GM23248 (cell line): ENCODE measurements at regions not wholly inside any gene's neighbourhood (a gene's known extent, or its start where the extent isn't known, plus 50 kb on each side); places are given as distances from the start of the nearest gene placed in this dataset.

ENCODE experiments used
- DNase-seq: peaks from one replicate; pipeline ENCODE4 v3.0.0-alpha.2; 2015
- H2AFZ ChIP-seq: fragments of 200-600 bp; sonication (generic); 2 replicates; pipeline ENCODE4 v1.6.1; 2016; ENCODE audit warnings: antibody characterized with exemption
- H3F3A ChIP-seq: fragments of 200-600 bp; sonication (generic); 2 replicates; pipeline ENCODE4 v1.6.1; 2016; ENCODE audit warnings: mild to moderate bottlenecking, antibody characterized with exemption, mixed run types; ENCODE audit not compliant: insufficient read depth
- H3K27ac ChIP-seq: fragments of 200-600 bp; sonication (generic); 2 replicates; pipeline ENCODE4 v1.5.1; 2016; ENCODE audit warnings: mild to moderate bottlenecking
- H3K27me3 ChIP-seq: fragments of 200-600 bp; sonication (generic); replicated peaks from 2 replicates; pipeline ENCODE4 v1.6.1; 2016; ENCODE audit warnings: mild to moderate bottlenecking; ENCODE audit not compliant: insufficient read depth
- H3K36me3 ChIP-seq: fragments of 200-600 bp; sonication (generic); 2 replicates; pipeline ENCODE4 v1.6.1; 2016; ENCODE audit warnings: low read depth, mild to moderate bottlenecking
- H3K4me1 ChIP-seq: fragments of 200-600 bp; sonication (generic); 2 replicates; pipeline ENCODE4 v1.6.1; 2016; ENCODE audit warnings: mild to moderate bottlenecking; ENCODE audit not compliant: insufficient read depth
- H3K4me2 ChIP-seq: fragments of 200-600 bp; sonication (generic); one replicate; pipeline ENCODE4 v1.6.1; 2016; ENCODE audit warnings: mild to moderate bottlenecking; ENCODE audit not compliant: unreplicated experiment
- H3K4me3 ChIP-seq: fragments of 200-600 bp; sonication (generic); 2 replicates; pipeline ENCODE4 v1.5.1; 2016; ENCODE audit warnings: mild to moderate bottlenecking
- H3K79me2 ChIP-seq: fragments of 200-600 bp; sonication (generic); 2 replicates; pipeline ENCODE4 v1.6.1; 2016; ENCODE audit warnings: mild to moderate bottlenecking; ENCODE audit not compliant: insufficient read depth
- H3K9ac ChIP-seq: fragments of 200-600 bp; sonication (generic); 2 replicates; pipeline ENCODE4 v1.6.1; 2016; ENCODE audit warnings: mild to moderate bottlenecking
- H3K9me2 ChIP-seq: fragments of 200-600 bp; sonication (generic); 2 replicates; pipeline ENCODE4 v1.6.1; 2016; ENCODE audit warnings: mixed run types, mild to moderate bottlenecking, moderate library complexity; ENCODE audit not compliant: insufficient read depth
- H3K9me3 ChIP-seq: fragments of 200-600 bp; sonication (generic); one replicate; pipeline ENCODE4 v1.6.1; 2017; ENCODE audit warnings: low read depth
- H4K20me1 ChIP-seq: fragments of 200-600 bp; sonication (generic); 2 replicates; pipeline ENCODE4 v1.6.0; 2016; ENCODE audit not compliant: insufficient read depth
- EZH2 ChIP-seq: fragments of 200-600 bp; sonication (generic); IDR thresholded peaks from 2 replicates; pipeline ENCODE4 v1.6.1; 2018; ENCODE audit warnings: antibody characterized with exemption, mild to moderate bottlenecking; ENCODE audit not compliant: insufficient read depth, poor library complexity, severe bottlenecking
- EZH2phosphoT487 ChIP-seq: fragments of 200-600 bp; sonication (generic); IDR thresholded peaks from 2 replicates; pipeline ENCODE4 v1.6.1; 2018; ENCODE audit warnings: antibody characterized with exemption, moderate library complexity, mild to moderate bottlenecking, low read depth; ENCODE audit not compliant: insufficient read depth
- WGBS, 2 experiments: methylation state at CpG; one replicate each; pipeline ENCODE4 v1.1.6; 2015 to 2017; ENCODE audit warnings: low lambda C conversion rate in 2 of 2, low coverage in 1 of 2; ENCODE audit errors: missing lambda C conversion rate in 2 of 2; 5-methylcytosine and 5-hydroxymethylcytosine counted together
- in situ Hi-C: fragments of 300-500 bp; cut with MboI; formaldehyde crosslinking; loops from 2 replicates; pipeline ENCODE4 v1.15.0; 2020

GRCh38 chr7:26580711-26581110 is 283.7 kb downstream of the SKAP2 start:
- no peak overlapping the region for H2AFZ ChIP-seq
- DNase-seq, result no peak

GRCh38 chr7:26583094-26583648 is 281.2 kb downstream of the SKAP2 start:
- H3K9me3 ChIP-seq, result no peaks in the 10 kb centered on the region
- no peak overlapping the region for H2AFZ ChIP-seq
- H3K9ac ChIP-seq, result no peak overlapping the region
- H3K36me3 ChIP-seq, result no peaks in the 10 kb centered on the region
- in situ Hi-C loops, result no loop called here
- 55 to 57% methylated on average over 4 of the region's 4 CpGs for WGBS, 2 experiments
- no peak overlapping the region for H3K4me3 ChIP-seq
- no peaks in the 10 kb centered on the region for H3K9me2 ChIP-seq
- DNase-seq, result no peak
- no peaks in the 10 kb centered on the region for H3K79me2 ChIP-seq
- H3K4me2 ChIP-seq, result no peak overlapping the region
- H3F3A ChIP-seq, result no peaks in the 10 kb centered on the region
- no peaks in the 10 kb centered on the region for H4K20me1 ChIP-seq
- H3K4me1 ChIP-seq, result no peaks in the 10 kb centered on the region
- no peaks in the 10 kb centered on the region for H3K27me3 ChIP-seq
- TF ChIP-seq EZH2 (no peak), EZH2phosphoT487 (no peak)
- H3K27ac ChIP-seq, result no peak overlapping the region

More at GRCh38 chr7:26580711-26581110, 283.7 kb downstream of the SKAP2 start:
- Histone ChIP-seq H3K79me2 (no peaks in the 10 kb centered on the region), H3K4me3 (no peak overlapping the region), H3K9ac (no peak overlapping the region), H3K36me3 (no peaks in the 10 kb centered on the region), H3K4me1 (no peaks in the 10 kb centered on the region), H3K9me2 (no peaks in the 10 kb centered on the region), H4K20me1 (no peaks in the 10 kb centered on the region), H3F3A (no peaks in the 10 kb centered on the region), H3K27me3 (no peaks in the 10 kb centered on the region), H3K27ac (no peak overlapping the region), H3K4me2 (no peak overlapping the region), H3K9me3 (no peaks in the 10 kb centered on the region)
- TF ChIP-seq EZH2, result no peak
- 1 to 3% methylated on average over 4 of the region's 4 CpGs for WGBS, 2 experiments
- in situ Hi-C loops, result no loop called here

- WGBS, 2 experiments, result 3 to 8% methylated on average over 2 of the region's 2 CpGs
- Histone ChIP-seq H3K9ac (no peak overlapping the region), H3K9me2 (no peaks in the 10 kb centered on the region), H3K9me3 (no peaks in the 10 kb centered on the region), H3K4me2 (no peak overlapping the region), H3F3A (no peaks in the 10 kb centered on the region), H3K27me3 (no peaks in the 10 kb centered on the region), H2AFZ (no peak overlapping the region), H3K4me1 (no peaks in the 10 kb centered on the region), H3K36me3 (no peaks in the 10 kb centered on the region), H3K79me2 (no peaks in the 10 kb centered on the region), H3K27ac (no peak overlapping the region), H4K20me1 (no peaks in the 10 kb centered on the region), H3K4me3 (no peak overlapping the region)
- TF ChIP-seq EZH2 (no peak), EZH2phosphoT487 (no peak)
- DNase-seq, result no peak
- in situ Hi-C loops, result no loop called here
Observed at GRCh38 chr7:26584326-26584725, 280.1 kb downstream of the SKAP2 start.

- Histone ChIP-seq H3K9me2 (no peaks in the 10 kb centered on the region), H3K9ac (no peak overlapping the region), H3F3A (no peaks in the 10 kb centered on the region), H2AFZ (no peak overlapping the region), H3K4me1 (no peaks in the 10 kb centered on the region), H3K27ac (no peak overlapping the region), H4K20me1 (no peaks in the 10 kb centered on the region), H3K9me3 (no peaks in the 10 kb centered on the region), H3K79me2 (no peaks in the 10 kb centered on the region), H3K27me3 (no peaks in the 10 kb centered on the region), H3K4me2 (no peak overlapping the region), H3K4me3 (no peak overlapping the region), H3K36me3 (no peaks in the 10 kb centered on the region)
- WGBS, 2 experiments, result 40 to 47% methylated on average over 9 of the region's 9 CpGs
- in situ Hi-C loops, result no loop called here
- TF ChIP-seq EZH2phosphoT487 (no peak), EZH2 (no peak)
- DNase-seq, result no peak
Observed at GRCh38 chr7:26584987-26585665, 279.3 kb downstream of the SKAP2 start.
